PFSK-1 (cell line): ENCODE measurements at regions not wholly inside any gene's neighbourhood (a gene's known extent, or its start where the extent isn't known, plus 50 kb on each side); places are given as distances from the start of the nearest gene placed in this dataset.

Source experiments
- POLR2AphosphoS5 ChIP-seq: IDR thresholded peaks from 2 replicates; pipeline ENCODE4 v1.6.1; 2012; ENCODE audit warnings: low read depth, mild to moderate bottlenecking, control low read depth, low read length, moderate library complexity
- REST ChIP-seq, 2 experiments: IDR thresholded peaks; 2 replicates each; pipeline versions ENCODE4 v1.6.1 to v1.8.0; 2011 to 2012; ENCODE audit warnings: low read depth in 2 of 2, low read length in 2 of 2, control low read depth in 1 of 2, inconsistent platforms in 1 of 2, mild to moderate bottlenecking in 1 of 2, moderate library complexity in 1 of 2; ENCODE audit not compliant: insufficient read depth in 1 of 2
- SIN3A ChIP-seq: IDR thresholded peaks from 2 replicates; pipeline ENCODE4 v1.6.1; 2012; ENCODE audit warnings: mild to moderate bottlenecking, low read length, moderate library complexity, borderline replicate concordance; ENCODE audit not compliant: insufficient read depth
- TAF1 ChIP-seq: IDR thresholded peaks from 2 replicates; pipeline ENCODE4 v1.6.1; 2012; ENCODE audit warnings: low read length, control low read depth, borderline replicate concordance; ENCODE audit not compliant: insufficient read depth

DNA sequence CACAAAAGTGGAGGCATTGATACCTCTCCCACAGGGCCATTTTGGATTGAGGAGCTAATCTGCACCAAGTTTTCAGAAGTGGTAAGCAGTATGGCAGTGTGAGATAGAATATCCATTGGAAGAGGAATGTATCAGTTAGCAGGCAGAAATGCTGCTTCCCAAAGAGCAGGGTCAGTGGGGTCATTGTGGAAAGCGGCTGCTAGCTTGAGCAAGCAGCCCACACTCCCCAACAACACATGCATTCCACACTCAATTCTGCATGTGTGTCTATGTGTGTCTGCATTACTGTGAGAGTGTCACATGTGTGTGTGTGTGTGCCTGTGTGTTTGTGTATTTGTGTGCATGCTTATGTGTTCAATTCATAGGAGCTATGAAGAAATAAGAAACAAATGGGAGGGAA is 190.9 kb upstream of the FOXA2 start:
- TF ChIP-seq POLR2AphosphoS5 (no peak), REST (IDR thresholded peaks at IDR 0.05; ENCODE audit: insufficient read depth in 1 of 2, low read depth in 2 of 2, low read length in 2 of 2) (no peak), TAF1 (no peak), SIN3A (no peak)
